ENCODE measurements at regions not wholly inside any gene's neighbourhood (a gene's known extent, or its start where the extent isn't known, plus 50 kb on each side); places are given as distances from the start of the nearest gene placed in this dataset.
"Not testable (repeated sequence)": the region's sequence is repeated elsewhere in the genome, so short reads cannot be mapped to it uniquely, and the experiment has no call there.

DNA sequence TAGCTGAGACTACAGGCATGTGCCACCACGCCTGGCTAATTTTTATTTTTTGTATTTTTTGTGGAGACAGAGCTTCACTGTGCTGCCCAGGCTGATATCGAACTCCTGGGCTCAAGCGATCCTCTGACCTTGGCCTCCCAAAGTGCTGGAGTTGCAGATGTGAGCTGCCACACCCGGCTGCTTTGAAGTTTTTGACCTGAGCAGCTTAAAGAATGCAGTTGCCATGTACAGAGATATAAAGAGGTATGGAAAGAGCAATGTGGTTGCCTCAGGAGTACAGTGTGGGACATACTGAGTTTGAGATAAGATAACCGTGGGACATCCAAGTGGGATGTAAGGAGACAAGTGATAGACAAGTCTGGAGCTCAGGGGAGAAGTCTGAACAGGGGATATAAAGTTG is 82.7 kb upstream of the LSM14A start:
- TF ChIP-seq ZNF384 (IDR thresholded peaks at IDR 0.05) (no peak), ELF4 (IDR thresholded peaks at IDR 0.05) (no peak), ARNT (IDR thresholded peaks at IDR 0.05) (no peak), NFRKB (IDR thresholded peaks at IDR 0.05) (no peak), FOXK2 (IDR thresholded peaks at IDR 0.05) (no peak), SUZ12 (IDR thresholded peaks at IDR 0.05) (no peak), CTBP1 (IDR thresholded peaks at IDR 0.05; ENCODE audit: borderline replicate concordance) (no peak), HDGF (IDR thresholded peaks at IDR 0.05; ENCODE audit: borderline replicate concordance) (no peak), SP1 (IDR thresholded peaks at IDR 0.05) (no peak), BHLHE40 (IDR thresholded peaks at IDR 0.05; ENCODE audit: borderline replicate concordance) (no peak), L3MBTL2 (conservative IDR thresholded peaks at IDR 0.05) (no peak), LEF1 (IDR thresholded peaks at IDR 0.05; ENCODE audit: borderline replicate concordance) (no peak), FOXM1 (IDR thresholded peaks at IDR 0.05; ENCODE audit: borderline replicate concordance) (no peak), TARDBP (IDR thresholded peaks at IDR 0.05) (no peak)
- DNase-seq (ENCODE audit: extremely low spot score) = no peak
- POLR2A ChIA-PET = interaction anchor here (1.7 kb wide), 1 partner anchor 45 kb away, joined by 5 read pairs; no protein-coding TSS in a partner anchor
- CTCF ChIA-PET = interaction anchor here (1.0 kb wide), 1 partner anchor 312 kb away, joined by 3 read pairs; no protein-coding TSS in a partner anchor

DNA sequence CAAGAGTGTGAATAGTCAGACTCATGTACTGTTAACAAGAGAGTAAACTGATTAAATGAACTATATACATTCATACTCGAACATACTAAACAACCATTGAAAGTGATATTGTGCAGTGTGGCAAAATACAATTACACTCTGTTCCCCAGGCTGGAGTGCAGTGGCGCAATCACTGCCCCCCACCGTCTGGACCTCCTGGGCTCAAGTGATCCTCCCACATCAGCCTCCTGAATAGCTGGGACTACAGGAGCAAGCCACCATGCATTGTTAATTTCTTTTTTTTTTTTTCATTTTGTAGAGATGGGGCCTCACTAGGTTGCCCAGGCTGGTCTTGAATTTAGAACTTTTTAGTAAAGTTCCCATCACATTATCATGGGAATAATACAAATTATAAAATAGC is 77.3 kb upstream of the LSM14A start:
- no peak for DNase-seq (ENCODE audit: extremely low spot score)
- TF ChIP-seq ELF4 (IDR thresholded peaks at IDR 0.05) (no peak), FOXA1 (IDR thresholded peaks at IDR 0.05) (no peak), ARNT (IDR thresholded peaks at IDR 0.05) (no peak), TARDBP (IDR thresholded peaks at IDR 0.05) (no peak), NFRKB (IDR thresholded peaks at IDR 0.05) (no peak), FOXK2 (IDR thresholded peaks at IDR 0.05) (no peak), SUZ12 (IDR thresholded peaks at IDR 0.05) (no peak), FOXM1 (IDR thresholded peaks at IDR 0.05; ENCODE audit: borderline replicate concordance) (no peak), SP1 (IDR thresholded peaks at IDR 0.05) (no peak), L3MBTL2 (conservative IDR thresholded peaks at IDR 0.05) (no peak), ZNF384 (IDR thresholded peaks at IDR 0.05) (no peak), LEF1 (IDR thresholded peaks at IDR 0.05; ENCODE audit: borderline replicate concordance) (no peak), BHLHE40 (IDR thresholded peaks at IDR 0.05; ENCODE audit: borderline replicate concordance) (no peak), CTBP1 (IDR thresholded peaks at IDR 0.05; ENCODE audit: borderline replicate concordance) (no peak)
- TF ChIP-seq, protein P1, sequence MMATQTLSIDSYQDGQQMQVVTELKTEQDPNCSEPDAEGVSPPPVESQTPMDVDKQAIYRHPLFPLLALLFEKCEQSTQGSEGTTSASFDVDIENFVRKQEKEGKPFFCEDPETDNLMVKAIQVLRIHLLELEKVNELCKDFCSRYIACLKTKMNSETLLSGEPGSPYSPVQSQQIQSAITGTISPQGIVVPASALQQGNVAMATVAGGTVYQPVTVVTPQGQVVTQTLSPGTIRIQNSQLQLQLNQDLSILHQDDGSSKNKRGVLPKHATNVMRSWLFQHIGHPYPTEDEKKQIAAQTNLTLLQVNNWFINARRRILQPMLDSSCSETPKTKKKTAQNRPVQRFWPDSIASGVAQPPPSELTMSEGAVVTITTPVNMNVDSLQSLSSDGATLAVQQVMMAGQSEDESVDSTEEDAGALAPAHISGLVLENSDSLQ (IDR thresholded peaks at IDR 0.05) = no peak
- ChIA-PET CTCF (interaction anchor here (0.6 to 2.8 kb wide), 4 partner anchors 16 to 317 kb away, joined by 4 to 41 read pairs (median 4); no protein-coding TSS in a partner anchor), POLR2A (no interaction called here)

DNA sequence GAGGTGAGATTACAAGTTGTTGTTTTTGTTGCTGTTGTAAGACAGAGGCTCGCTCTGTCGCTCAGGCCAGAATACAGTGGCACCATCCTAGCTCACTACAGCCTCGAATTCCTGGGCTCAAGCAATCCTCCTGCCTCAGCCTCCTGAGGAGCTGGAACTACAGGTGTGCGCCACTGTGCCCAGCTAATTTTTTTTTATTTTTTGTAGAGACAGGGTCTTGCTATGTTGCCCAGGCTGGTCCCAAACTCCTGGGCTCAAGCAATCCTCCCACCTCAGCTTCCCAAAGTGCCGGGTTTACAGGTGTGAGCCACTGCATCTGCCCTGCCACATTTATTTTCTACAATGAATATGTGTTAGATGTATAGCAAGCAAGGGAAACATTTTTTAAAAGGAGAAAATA is 76.9 kb upstream of the LSM14A start:
- DNase-seq (ENCODE audit: extremely low spot score); POLR2A ChIA-PET: not testable (repeated sequence)
- CTCF ChIA-PET = interaction anchor here (0.7 to 2.8 kb wide), 8 partner anchors 11 to 317 kb away, joined by 4 to 41 read pairs (median 4); no protein-coding TSS in a partner anchor

DNA sequence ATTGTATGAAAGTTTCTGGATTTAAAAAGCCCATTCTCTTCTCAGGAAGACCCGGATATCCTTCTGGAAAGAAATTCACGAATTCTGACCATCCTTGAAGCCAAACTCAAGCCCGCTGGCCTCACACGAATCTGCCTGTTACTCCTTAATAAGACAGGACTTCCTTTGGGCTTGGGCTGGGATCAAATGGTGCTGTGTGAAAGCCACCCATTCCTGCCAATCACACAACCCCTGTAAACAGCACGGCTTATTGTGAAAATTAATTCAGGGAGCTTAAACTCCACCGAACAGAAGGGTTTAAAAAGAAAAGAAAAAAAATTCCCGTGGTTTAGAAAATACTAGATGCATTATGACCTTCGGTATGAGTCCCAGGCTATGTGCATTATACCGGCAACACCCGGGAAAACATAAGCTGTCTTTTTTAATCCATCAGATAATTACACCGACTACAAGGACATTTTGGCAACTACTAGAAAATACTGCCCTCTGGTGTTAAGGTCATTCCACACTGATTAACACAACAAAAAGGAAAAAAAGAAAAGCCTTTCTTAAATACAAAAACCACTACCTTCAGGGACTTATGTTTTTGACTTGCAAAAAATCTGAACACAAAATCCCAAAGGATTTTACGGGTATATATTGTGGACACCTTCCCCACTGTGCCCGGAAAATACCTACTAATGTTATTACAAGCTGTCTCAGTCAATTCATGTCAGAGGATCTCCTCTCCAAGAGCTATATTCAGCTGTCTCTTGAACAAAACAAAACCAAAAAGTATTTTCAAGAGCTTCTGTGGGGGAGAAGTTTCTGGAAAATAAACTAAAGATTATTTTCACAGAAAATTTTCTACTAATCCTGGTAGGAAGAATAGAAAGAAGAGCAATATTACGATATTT is 76.0 kb upstream of the LSM14A start:
- CTCF ChIA-PET = interaction anchor here (0.6 to 2.8 kb wide), 24 partner anchors 9 to 616 kb away, joined by 3 to 41 read pairs (median 4); no protein-coding TSS in a partner anchor
- peak; percentile 50 for DNase-seq (ENCODE audit: extremely low spot score)
- POLR2A ChIA-PET = no interaction called here
- TF ChIP-seq L3MBTL2 (conservative IDR thresholded peaks at IDR 0.05) (no peak), LEF1 (IDR thresholded peaks at IDR 0.05; ENCODE audit: borderline replicate concordance) (no peak), FOXA1 (IDR thresholded peaks at IDR 0.05) (no peak), CTBP1 (IDR thresholded peaks at IDR 0.05; ENCODE audit: borderline replicate concordance) (no peak), ELF4 (IDR thresholded peaks at IDR 0.05) (no peak), SUZ12 (IDR thresholded peaks at IDR 0.05) (no peak), SP1 (IDR thresholded peaks at IDR 0.05) (no peak), BHLHE40 (IDR thresholded peaks at IDR 0.05; ENCODE audit: borderline replicate concordance) (no peak), FOXM1 (IDR thresholded peaks at IDR 0.05; ENCODE audit: borderline replicate concordance) (no peak), FOXK2 (IDR thresholded peaks at IDR 0.05) (no peak), TARDBP (IDR thresholded peaks at IDR 0.05) (no peak), ARNT (IDR thresholded peaks at IDR 0.05) (no peak)
- TF ChIP-seq, protein P1 (IDR thresholded peaks at IDR 0.05) = no peak

DNA sequence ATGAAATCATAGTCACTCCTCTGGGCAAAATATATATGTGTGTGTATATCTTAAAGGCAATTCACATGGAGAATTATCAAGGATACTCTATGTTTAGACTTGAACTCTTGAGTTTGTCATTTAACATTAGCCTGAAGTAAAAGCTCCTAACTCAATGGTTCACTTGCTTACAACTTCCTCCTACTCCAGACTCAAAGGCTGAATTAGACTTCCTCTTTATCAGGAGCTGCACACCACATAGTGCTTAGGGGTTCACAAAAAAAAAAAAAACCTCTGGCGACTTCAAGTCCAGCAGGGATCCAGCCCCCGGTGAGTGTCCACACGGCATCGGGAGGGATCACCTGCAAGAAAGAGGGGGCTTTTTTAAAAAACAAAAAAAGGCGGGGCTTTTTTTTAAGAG is 68.2 kb upstream of the LSM14A start:
- TF ChIP-seq SUZ12 (IDR thresholded peaks at IDR 0.05) (no peak), ARNT (IDR thresholded peaks at IDR 0.05) (no peak), L3MBTL2 (conservative IDR thresholded peaks at IDR 0.05) (no peak)
- POLR2A ChIA-PET = no interaction called here
- no peak for DNase-seq (ENCODE audit: extremely low spot score)
- CTCF ChIA-PET = no interaction called here

DNA sequence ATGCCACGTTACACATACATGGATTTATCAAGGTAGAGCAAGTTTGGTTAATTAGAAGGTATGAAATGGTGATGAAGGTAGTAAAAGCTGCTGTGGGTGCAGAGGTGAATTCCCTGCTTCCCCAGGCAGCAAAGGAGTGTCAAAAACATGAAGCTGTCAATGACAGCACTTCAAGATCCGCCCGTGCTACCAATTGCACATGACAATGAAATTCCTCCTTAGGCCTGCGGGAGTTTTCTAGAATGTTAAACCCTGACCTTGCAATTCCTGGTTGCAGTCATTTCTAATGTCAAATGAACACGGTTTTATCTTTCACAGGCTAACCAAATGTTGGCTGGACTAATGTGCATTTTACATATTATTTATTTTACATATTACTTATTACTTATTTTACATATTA is 67.7 kb upstream of the LSM14A start:
- DNase-seq (ENCODE audit: extremely low spot score) = no peak
- ChIA-PET POLR2A (no interaction called here), CTCF (no interaction called here)
- TF ChIP-seq FOXA1 (IDR thresholded peaks at IDR 0.05) (no peak), L3MBTL2 (conservative IDR thresholded peaks at IDR 0.05) (no peak), SUZ12 (IDR thresholded peaks at IDR 0.05) (no peak), ZNF384 (IDR thresholded peaks at IDR 0.05) (no peak)

DNA sequence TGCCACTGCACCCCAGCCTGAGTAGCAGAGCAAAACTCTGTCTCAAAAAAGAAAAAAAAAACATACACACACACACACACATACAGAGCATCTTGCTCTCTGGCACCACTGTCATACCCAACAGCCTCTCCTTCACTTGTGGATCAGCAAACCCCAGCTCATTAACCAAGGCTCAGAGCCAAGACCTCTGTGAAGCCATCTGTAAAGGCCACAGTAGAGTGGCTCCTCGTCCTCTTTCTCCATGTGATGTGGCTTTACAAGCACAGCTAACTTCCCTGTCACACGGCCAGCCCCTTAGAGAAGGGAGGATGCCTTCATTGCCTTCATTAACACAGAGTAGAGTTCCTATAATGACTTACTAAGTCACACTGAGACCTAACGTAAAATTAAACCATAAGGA is 62.7 kb upstream of the LSM14A start:
- DNase-seq (ENCODE audit: extremely low spot score) = no peak
- TF ChIP-seq LEF1 (IDR thresholded peaks at IDR 0.05; ENCODE audit: borderline replicate concordance) = no peak
- CTCF ChIA-PET = no interaction called here
- POLR2A ChIA-PET = no interaction called here

Data from HEK293T (cell line).